Hepatocyte (in vitro differentiated cells): ENCODE measurements at regions not wholly inside any gene's neighbourhood (a gene's known extent, or its start where the extent isn't known, plus 50 kb on each side); places are given as distances from the start of the nearest gene placed in this dataset.

Source experiments
- CTCF ChIP-seq: fragments of 200-600 bp; sonication (generic); IDR thresholded peaks from 2 replicates; pipeline ENCODE4 v1.5.1; 2016; ENCODE audit warnings: antibody characterized with exemption, mild to moderate bottlenecking; ENCODE audit not compliant: poor library complexity
- EZH2 ChIP-seq: fragments of 200-600 bp; sonication (generic); IDR thresholded peaks from 2 replicates; pipeline ENCODE4 v1.6.1; 2016; ENCODE audit warnings: antibody characterized with exemption, mild to moderate bottlenecking, borderline replicate concordance

DNA sequence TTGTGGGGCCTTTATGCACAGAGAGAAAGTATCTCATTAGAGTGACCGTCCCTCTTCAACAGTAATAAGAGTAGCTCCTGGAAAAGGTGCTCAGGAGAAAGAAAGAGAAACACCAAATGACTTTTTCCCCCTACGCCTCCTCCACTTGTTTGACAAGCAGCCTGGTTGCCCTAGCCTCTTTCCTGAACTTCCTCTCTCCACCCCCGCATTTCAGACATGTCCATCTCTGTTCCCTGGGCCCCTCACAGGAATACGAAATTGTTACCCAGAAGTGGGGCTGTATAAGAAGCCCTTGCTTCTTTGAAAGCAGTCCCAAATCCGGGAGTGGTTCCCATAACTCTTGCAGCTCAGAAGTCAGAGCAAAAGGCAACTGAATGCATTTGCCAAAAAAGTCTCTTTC, 119.6 kb upstream of the ADO start:
- TF ChIP-seq CTCF (no peak), EZH2 (no peak)
